GM13976 (cell line): ENCODE measurements at regions not wholly inside any gene's neighbourhood (a gene's known extent, or its start where the extent isn't known, plus 50 kb on each side); places are given as distances from the start of the nearest gene placed in this dataset.

Experiments
- DNase-seq: peaks from one replicate; pipeline ENCODE4 v3.0.0; 2012; ENCODE audit warnings: low spot score
- in situ Hi-C: fragments of 300-500 bp; cut with MboI; formaldehyde crosslinking; loops from one replicate; pipeline ENCODE4 v1.12.0; 2022; ENCODE audit warnings: low sequenced_read_pairs, mixed read lengths, inconsistent platforms; ENCODE audit not compliant: unreplicated experiment
- TF ChIP-seq, protein P1 (sequence below): IDR thresholded peaks from 2 replicates; pipeline ENCODE4 v1.5.1; 2012; ENCODE audit warnings: borderline replicate concordance, mild to moderate bottlenecking; ENCODE audit not compliant: insufficient read depth; ENCODE audit errors: extremely low read depth, missing control alignments, control extremely low read depth

DNA sequence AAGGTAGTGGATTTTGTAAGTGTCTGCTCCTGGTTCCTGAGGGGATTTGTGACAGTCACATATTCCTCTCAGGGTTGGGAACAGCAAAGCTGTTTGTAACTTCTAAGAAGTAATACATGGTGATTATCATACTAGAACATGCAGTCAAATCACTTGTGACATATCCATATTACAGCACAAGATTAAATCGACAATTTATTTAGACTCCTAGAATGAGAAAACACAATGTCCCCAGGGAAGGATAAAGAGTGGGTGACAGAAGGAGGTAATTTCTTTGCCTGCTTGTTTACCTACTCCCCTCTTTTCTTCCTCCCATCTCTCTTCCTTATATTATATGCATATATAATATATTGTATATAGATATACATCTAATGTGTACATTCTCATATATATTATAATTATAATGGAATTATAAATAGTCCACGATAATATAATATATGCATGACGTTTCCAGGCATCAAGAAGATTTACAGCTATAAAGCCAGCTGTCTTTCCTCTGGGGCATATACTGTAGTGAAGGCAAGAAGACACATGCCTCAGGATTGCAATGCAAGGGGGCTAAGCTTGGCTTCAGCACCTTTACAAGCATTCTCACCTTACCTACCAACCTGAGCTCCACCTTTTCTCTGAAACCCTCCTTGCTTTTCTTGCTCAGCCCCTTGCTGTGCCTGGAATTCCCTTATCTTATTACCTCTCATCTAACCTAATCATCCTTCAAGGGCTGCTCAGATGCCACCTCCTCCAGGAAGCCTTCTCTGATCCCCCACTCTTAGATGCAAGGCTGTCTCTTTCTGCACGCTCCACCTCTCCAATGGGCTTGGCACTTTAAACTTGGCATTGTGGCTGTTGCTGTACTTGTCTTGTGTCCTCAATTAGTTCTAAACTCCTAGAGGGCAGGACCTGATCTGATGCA is 73.1 kb upstream of the PIAS1 start:
- TF ChIP-seq, protein P1, sequence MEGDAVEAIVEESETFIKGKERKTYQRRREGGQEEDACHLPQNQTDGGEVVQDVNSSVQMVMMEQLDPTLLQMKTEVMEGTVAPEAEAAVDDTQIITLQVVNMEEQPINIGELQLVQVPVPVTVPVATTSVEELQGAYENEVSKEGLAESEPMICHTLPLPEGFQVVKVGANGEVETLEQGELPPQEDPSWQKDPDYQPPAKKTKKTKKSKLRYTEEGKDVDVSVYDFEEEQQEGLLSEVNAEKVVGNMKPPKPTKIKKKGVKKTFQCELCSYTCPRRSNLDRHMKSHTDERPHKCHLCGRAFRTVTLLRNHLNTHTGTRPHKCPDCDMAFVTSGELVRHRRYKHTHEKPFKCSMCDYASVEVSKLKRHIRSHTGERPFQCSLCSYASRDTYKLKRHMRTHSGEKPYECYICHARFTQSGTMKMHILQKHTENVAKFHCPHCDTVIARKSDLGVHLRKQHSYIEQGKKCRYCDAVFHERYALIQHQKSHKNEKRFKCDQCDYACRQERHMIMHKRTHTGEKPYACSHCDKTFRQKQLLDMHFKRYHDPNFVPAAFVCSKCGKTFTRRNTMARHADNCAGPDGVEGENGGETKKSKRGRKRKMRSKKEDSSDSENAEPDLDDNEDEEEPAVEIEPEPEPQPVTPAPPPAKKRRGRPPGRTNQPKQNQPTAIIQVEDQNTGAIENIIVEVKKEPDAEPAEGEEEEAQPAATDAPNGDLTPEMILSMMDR = no peak
- in situ Hi-C loops = no loop called here
- DNase-seq = no peak

DNA sequence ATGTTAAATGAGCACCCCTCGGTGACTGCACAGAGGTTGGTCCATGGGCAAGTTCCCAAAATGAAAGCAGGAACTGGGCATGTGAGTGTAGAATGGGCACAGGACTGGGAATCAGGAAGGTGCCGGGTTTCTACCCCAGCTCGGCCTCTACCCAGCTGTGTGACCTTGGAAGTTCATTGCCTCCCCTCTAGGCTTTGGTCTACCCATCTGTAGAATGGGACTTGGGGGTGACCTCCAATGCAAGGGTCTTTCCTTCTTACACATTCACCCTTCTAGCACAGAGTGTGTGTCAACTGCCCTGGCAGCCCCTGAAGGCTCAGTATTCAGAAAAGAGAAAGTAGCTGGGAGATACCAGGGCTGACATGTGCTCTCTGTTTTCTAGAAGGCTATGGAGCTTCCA is 72.3 kb upstream of the PIAS1 start:
- TF ChIP-seq, protein P1 = no peak
- in situ Hi-C loops = no loop called here
- no peak for DNase-seq

DNA sequence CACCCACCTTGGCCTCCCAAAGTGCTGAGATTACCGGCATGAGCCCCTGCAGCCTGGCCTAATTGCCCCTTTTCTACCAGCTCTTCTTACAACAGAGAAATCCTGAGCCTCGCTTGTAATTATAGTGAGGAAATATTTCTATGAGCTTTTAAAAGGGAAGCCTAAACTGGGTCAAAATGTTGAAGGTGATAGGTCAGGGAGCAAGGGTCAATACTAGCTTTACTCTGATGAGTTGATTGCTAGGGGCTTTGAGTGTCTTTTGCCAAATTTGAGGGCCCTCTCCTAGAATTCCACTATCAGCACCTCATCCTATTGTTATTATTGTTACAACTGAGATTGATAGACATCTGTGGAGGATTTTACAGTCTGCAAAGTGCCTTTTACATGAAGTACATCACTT is 62.4 kb upstream of the PIAS1 start:
- in situ Hi-C loops = no loop called here
- no peak for DNase-seq

DNA sequence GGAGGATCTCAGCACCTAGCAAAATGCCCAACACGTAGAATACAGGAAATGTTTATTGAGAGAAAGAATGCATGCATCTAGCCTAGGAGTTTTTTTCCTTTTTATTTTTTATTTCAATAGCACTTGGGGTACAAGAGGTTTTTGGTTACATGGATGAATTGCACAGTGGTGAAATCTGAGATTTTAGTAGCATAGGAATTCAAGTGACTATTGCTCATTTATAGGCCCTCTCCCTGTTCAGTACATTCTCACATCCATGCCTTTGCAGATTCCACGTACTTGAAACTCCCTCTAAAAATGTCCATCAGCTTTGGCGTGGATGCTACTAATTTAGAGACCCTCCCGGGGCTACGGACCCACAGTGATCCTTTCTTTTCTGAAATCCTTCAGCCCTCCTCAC is 61.7 kb upstream of the PIAS1 start:
- DNase-seq = no peak
- in situ Hi-C loops = no loop called here
- TF ChIP-seq, protein P1 = no peak

More for the DNA sequence above, 62.4 kb upstream of the PIAS1 start:
- TF ChIP-seq, protein P1 = no peak

GRCh38 chr15:67992834-67993233 is 61.3 kb upstream of the PIAS1 start:
- in situ Hi-C loops = no loop called here
- no peak for DNase-seq
- TF ChIP-seq, protein P1 = no peak

DNA sequence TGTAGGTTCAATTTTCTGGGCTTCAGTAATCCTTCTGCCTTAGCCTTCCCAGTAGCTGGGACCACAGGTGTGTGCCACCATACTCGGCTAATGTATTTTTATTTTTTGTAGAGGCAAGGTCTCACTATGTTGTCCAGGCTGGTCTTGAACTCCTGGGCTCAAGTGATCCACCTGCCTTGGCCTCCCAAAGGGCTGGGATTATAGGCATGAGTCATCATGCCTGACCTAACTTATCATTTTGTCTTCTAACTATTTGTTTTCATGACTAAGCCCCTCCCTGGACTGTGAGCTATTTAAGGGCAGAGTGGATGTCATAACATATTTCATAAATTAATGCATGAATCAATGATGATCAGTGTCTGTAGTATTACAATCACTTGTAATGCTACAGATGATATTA is 56.1 kb upstream of the PIAS1 start:
- no peak for DNase-seq
- TF ChIP-seq, protein P1 = no peak
- in situ Hi-C loops = no loop called here

- TF ChIP-seq, protein P1 = no peak
- in situ Hi-C loops = no loop called here
- no peak for DNase-seq
Observed at GRCh38 chr15:67998599-67999133, 55.4 kb upstream of the PIAS1 start.
